Ovary (tissue), 7 donors: ENCODE measurements at regions not wholly inside any gene's neighbourhood (a gene's known extent, or its start where the extent isn't known, plus 50 kb on each side); places are given as distances from the start of the nearest gene placed in this dataset.

Source experiments
- DNase-seq, 5 donors: peaks; one replicate each; pipeline ENCODE4 v3.0.0-alpha.2; 2019 to 2020
- H3K27ac ChIP-seq, 2 donors: fragments of 200-600 bp; one replicate each; pipeline versions ENCODE4 v1.5.1 to v1.8.0; 2019 to 2022
- H3K27me3 ChIP-seq: fragments of 200-600 bp; one replicate; pipeline ENCODE4 v1.8.0; 2022
- H3K36me3 ChIP-seq: fragments of 200-600 bp; sonication (generic); one replicate; pipeline ENCODE4 v1.5.1; 2019
- H3K4me1 ChIP-seq: one replicate; pipeline ENCODE4 v1.8.1; 2013; ENCODE audit warnings: mild to moderate bottlenecking, moderate library complexity; ENCODE audit not compliant: insufficient read depth
- H3K4me3 ChIP-seq: fragments of 200-600 bp; sonication (generic); one replicate; pipeline ENCODE4 v1.5.1; 2017
- H3K9me3 ChIP-seq, 2 donors: fragments of 200-600 bp in 1 of 2; sonication (generic) in 1 of 2; one replicate each; pipeline versions ENCODE4 v1.5.1 to v1.8.1; 2013 to 2019; ENCODE audit warnings: mild to moderate bottlenecking in 1 of 2, moderate library complexity in 1 of 2
- CTCF ChIP-seq, 3 donors: fragments of 450-650 bp in 2 of 3; fragments of 200-600 bp in 1 of 3; IDR thresholded peaks; one replicate each; pipeline versions ENCODE4 v1.5.1 to v1.8.0; 2016 to 2022; ENCODE audit warnings: antibody characterized with exemption in 3 of 3, mild to moderate bottlenecking in 1 of 3
- EP300 ChIP-seq: sonication (generic); formaldehyde crosslinking; IDR thresholded peaks from one replicate; pipeline ENCODE4 v1.6.1; 2017; ENCODE audit warnings: antibody characterized with exemption
- POLR2A ChIP-seq: fragments of 450-650 bp; IDR thresholded peaks from one replicate; pipeline ENCODE4 v1.6.1; 2017; ENCODE audit warnings: antibody characterized with exemption, mild to moderate bottlenecking, moderate library complexity
- WGBS, 3 donors: extraction: QIAGEN DNeasy Blood & Tissue Kit in 1 of 3; methylation state at CpG; one replicate each; pipeline versions ENCODE4 v1.1.5 to v1.1.7; 2013 to 2017; 5-methylcytosine and 5-hydroxymethylcytosine counted together
- intact Hi-C, 4 donors: fragments of 100-400 bp; cut with DNase I; formaldehyde crosslinking; loops; one replicate each; pipeline versions ENCODE4 v1.11.0 to v1.15.1; 2022 to 2023
- donor health status: DM: no; HTN: no; CAD: no; lungs with moderate emphysema.
- donor health status: DM: no; HTN: no; CAD: no.
- donor health status: Bipolar disorder and iron deficiency.
- donor health status: DM: no; HTN: no; CAD: no.
- donor health status: DM: yes; HTN: yes; CAD: no.

- 33 to 57% (median 53%) methylated on average over 1 of the region's 1 CpG for WGBS, 3 donors
- no peaks in the 10 kb centered on the region for H3K27me3 ChIP-seq
- H3K27ac ChIP-seq = no peak overlapping the region
- H3K36me3 ChIP-seq = no peaks in the 10 kb centered on the region
- intact Hi-C loops = no loop called here
- no peak for DNase-seq
- no peaks in the 10 kb centered on the region for H3K4me1 ChIP-seq
- no peak overlapping the region for H3K4me3 ChIP-seq
- TF ChIP-seq EP300 (no peak), CTCF (IDR thresholded peaks at IDR 0.05) (no peak), POLR2A (no peak)
- no peaks in the 10 kb centered on the region for H3K9me3 ChIP-seq
Observed at GRCh38 chr6:160831739-160832138, 129.7 kb downstream of the PLG start.

GRCh38 chr6:160832422-160832821 is 130.4 kb downstream of the PLG start:
- Histone ChIP-seq H3K27me3 (no peaks in the 10 kb centered on the region), H3K4me3 (no peak overlapping the region), H3K4me1 (no peaks in the 10 kb centered on the region), H3K36me3 (no peaks in the 10 kb centered on the region), H3K9me3 (no peaks in the 10 kb centered on the region), H3K27ac (no peak overlapping the region)
- 88 to 89% (median 88%) methylated on average over 2 of the region's 2 CpGs for WGBS, 3 donors
- no peak for DNase-seq
- intact Hi-C loops = no loop called here
- no peak for TF ChIP-seq CTCF (IDR thresholded peaks at IDR 0.05)
- no peak for TF ChIP-seq POLR2A
- TF ChIP-seq EP300 = no peak

GRCh38 chr6:160837146-160837545 is 135.1 kb downstream of the PLG start:
- Histone ChIP-seq H3K9me3 (no peaks in the 10 kb centered on the region), H3K27ac (no peak overlapping the region), H3K36me3 (no peaks in the 10 kb centered on the region), H3K4me3 (no peak overlapping the region), H3K27me3 (no peaks in the 10 kb centered on the region), H3K4me1 (no peaks in the 10 kb centered on the region)
- no peak for DNase-seq
- intact Hi-C loops = no loop called here
- 76 to 87% (median 79%) methylated on average over 13 of the region's 13 CpGs for WGBS, 3 donors
- no peak for TF ChIP-seq POLR2A
- no peak for TF ChIP-seq CTCF (IDR thresholded peaks at IDR 0.05)
- TF ChIP-seq EP300 = no peak

- WGBS, 3 donors = 80 to 85% (median 84%) methylated on average over 5 of the region's 5 CpGs
- TF ChIP-seq POLR2A = no peak
- TF ChIP-seq EP300 = no peak
- no peak for TF ChIP-seq CTCF (IDR thresholded peaks at IDR 0.05)
- Histone ChIP-seq H3K4me3 (no peak overlapping the region), H3K27ac (no peak overlapping the region), H3K27me3 (no peaks in the 10 kb centered on the region), H3K36me3 (no peaks in the 10 kb centered on the region), H3K9me3 (no peaks in the 10 kb centered on the region), H3K4me1 (no peaks in the 10 kb centered on the region)
- intact Hi-C loops = no loop called here
- DNase-seq = no peak
Observed at GRCh38 chr6:160851031-160851430, 140.5 kb upstream of the MAP3K4 start.

- Histone ChIP-seq H3K9me3 (no peaks in the 10 kb centered on the region), H3K27me3 (no peaks in the 10 kb centered on the region), H3K36me3 (no peaks in the 10 kb centered on the region), H3K27ac (no peak overlapping the region), H3K4me3 (no peak overlapping the region), H3K4me1 (no peaks in the 10 kb centered on the region)
- 86 to 88% (median 86%) methylated on average over 7 of the region's 7 CpGs for WGBS, 3 donors
- intact Hi-C loops = no loop called here
- DNase-seq = no peak
- no peak for TF ChIP-seq POLR2A
- TF ChIP-seq CTCF (IDR thresholded peaks at IDR 0.05) = no peak
- no peak for TF ChIP-seq EP300
Observed at GRCh38 chr6:160853946-160854345, 137.6 kb upstream of the MAP3K4 start.
